Endothelial cell of umbilical vein (primary cell): ENCODE measurements at regions not wholly inside any gene's neighbourhood (a gene's known extent, or its start where the extent isn't known, plus 50 kb on each side); places are given as distances from the start of the nearest gene placed in this dataset.

Source experiments
- BruUV-seq: library from RNA; stranded (reverse); fragments of 400-500 nt; replicated peaks from 2 replicates; lab custom pipeline; 2021; lab: Mats Ljungman, UMichigan
- CTCF ChIA-PET: fragments of 300-600, 350-600 bp; sonication (Branson Sonifier 250); formaldehyde crosslinking; loops from one replicate; lab custom pipeline; 2021; ENCODE audit warnings: antibody characterized with exemption, inconsistent platforms; lab: Charles Lee
- POLR2A ChIA-PET: fragments of 300-600, 350-600 bp; sonication (Branson Sonifier 250); formaldehyde crosslinking; loops from one replicate; lab custom pipeline; 2021; ENCODE audit warnings: antibody characterized with exemption, inconsistent platforms; lab: Charles Lee
- DNase-seq: peaks from one replicate; pipeline ENCODE4 v3.0.0-alpha.2; 2011; ENCODE audit warnings: low read depth, low spot score
- FAIRE-seq: peaks from 2 replicates; lab custom pipeline; 2011; peaks lifted over from hg19 to GRCh38; lab: Jason Lieb, UNC
- H2AFZ ChIP-seq: 2 replicates; pipeline ENCODE4 v1.6.0; 2012; ENCODE audit warnings: low read depth, low read length, control low read depth, inconsistent platforms
- H3K27ac ChIP-seq: 2 replicates; pipeline ENCODE4 v1.5.1; 2011; ENCODE audit warnings: low read depth, mild to moderate bottlenecking, control low read depth, low read length, moderate library complexity; ENCODE audit not compliant: insufficient read depth
- H3K27me3 ChIP-seq, 2 experiments: 2 replicates each; pipeline versions ENCODE4 v1.6.0 to v1.6.1; 2011; ENCODE audit warnings: low read length in 2 of 2, mixed read lengths in 1 of 2; ENCODE audit not compliant: control insufficient read depth in 2 of 2, insufficient read depth in 2 of 2
- H3K36me3 ChIP-seq, 2 experiments: 2 replicates in 1 of 2; 3 replicates in 1 of 2; pipeline ENCODE4 v1.5.1; 2011; ENCODE audit warnings: low read length in 2 of 2, mild to moderate bottlenecking in 1 of 2, moderate library complexity in 1 of 2; ENCODE audit not compliant: control insufficient read depth in 2 of 2, insufficient read depth in 2 of 2; ENCODE audit errors: extremely low read depth in 1 of 2
- H3K4me1 ChIP-seq: 3 replicates; pipeline ENCODE4 v1.5.1; 2011; ENCODE audit warnings: mild to moderate bottlenecking, low read length; ENCODE audit not compliant: control insufficient read depth, insufficient read depth; ENCODE audit errors: extremely low read depth
- H3K4me2 ChIP-seq: 2 replicates; pipeline ENCODE4 v1.6.1; 2011; ENCODE audit warnings: low read length, control low read depth, mixed read lengths; ENCODE audit not compliant: insufficient read depth
- H3K4me3 ChIP-seq, 3 experiments: fragments of 200-600 bp in 1 of 3; sonication (generic), shearing (Covaris generic) in 1 of 3; replicated peaks in 1 of 3; 2 replicates each; pipeline ENCODE4 v1.5.1; 2011 to 2016; ENCODE audit warnings: control low read depth in 3 of 3, low read length in 3 of 3, mild to moderate bottlenecking in 2 of 3, inconsistent platforms in 1 of 3, low read depth in 1 of 3, moderate library complexity in 1 of 3; ENCODE audit not compliant: insufficient read depth in 1 of 3
- H3K79me2 ChIP-seq: 2 replicates; pipeline ENCODE4 v1.6.0; 2012; ENCODE audit warnings: low read length, inconsistent platforms; ENCODE audit not compliant: control insufficient read depth, insufficient read depth
- H3K9ac ChIP-seq: replicated peaks from 2 replicates; pipeline ENCODE3; 2011; ENCODE audit warnings: low read length, control low read depth; ENCODE audit not compliant: insufficient read depth; ENCODE audit errors: extremely low read depth
- H3K9me1 ChIP-seq: replicated peaks from 3 replicates; pipeline ENCODE4 v1.6.0; 2011; ENCODE audit warnings: mild to moderate bottlenecking, low read length; ENCODE audit not compliant: control insufficient read depth, insufficient read depth; ENCODE audit errors: extremely low read depth
- H3K9me3 ChIP-seq: replicated peaks from 2 replicates; pipeline ENCODE4 v1.5.1; 2012; ENCODE audit warnings: low read length, inconsistent platforms; ENCODE audit not compliant: control insufficient read depth, insufficient read depth
- H4K20me1 ChIP-seq: replicated peaks from 2 replicates; pipeline ENCODE3; 2011; ENCODE audit warnings: mild to moderate bottlenecking, low read length; ENCODE audit not compliant: control insufficient read depth, insufficient read depth; ENCODE audit errors: extremely low read depth
- CTCF ChIP-seq, 2 donors: IDR thresholded peaks; 1 replicate in 1 of 2; 2 replicates in 1 of 2; pipeline ENCODE4 v1.5.1; 2011; ENCODE audit warnings: low read length in 2 of 2, mild to moderate bottlenecking in 2 of 2, moderate library complexity in 2 of 2, control low read depth in 1 of 2, inconsistent platforms in 1 of 2, low read depth in 1 of 2; ENCODE audit not compliant: insufficient read depth in 1 of 2; ENCODE audit errors: extremely low read depth in 1 of 2
- EZH2 ChIP-seq: IDR thresholded peaks from 2 replicates; pipeline ENCODE4 v1.6.1; 2012; ENCODE audit warnings: borderline replicate concordance, low read depth, mild to moderate bottlenecking, moderate library complexity, low read length, inconsistent platforms; ENCODE audit not compliant: severe bottlenecking
- FOS ChIP-seq: IDR thresholded peaks from 2 replicates; pipeline ENCODE4 v1.6.1; 2011; ENCODE audit warnings: mild to moderate bottlenecking, low read length, moderate library complexity, borderline replicate concordance; ENCODE audit not compliant: insufficient read depth
- GATA2 ChIP-seq: IDR thresholded peaks from 2 replicates; pipeline ENCODE4 v1.7.0; 2011; ENCODE audit warnings: low read depth, mild to moderate bottlenecking, moderate library complexity, mixed read lengths, low read length; ENCODE audit not compliant: insufficient read length, insufficient read depth
- JUN ChIP-seq: IDR thresholded peaks from 2 replicates; pipeline ENCODE4 v1.6.1; 2011; ENCODE audit warnings: borderline replicate concordance, low read depth; ENCODE audit not compliant: insufficient read length, insufficient read depth
- MAX ChIP-seq: IDR thresholded peaks from 2 replicates; pipeline ENCODE4 v1.6.1; 2011; ENCODE audit not compliant: insufficient read depth, insufficient read length
- MYC ChIP-seq: IDR thresholded peaks from one replicate; pipeline ENCODE4 v1.6.1; 2011; ENCODE audit warnings: mild to moderate bottlenecking, low read depth, low read length
- POLR2A ChIP-seq: IDR thresholded peaks from 2 replicates; pipeline ENCODE4 v1.6.1; 2012; ENCODE audit warnings: low read depth, mild to moderate bottlenecking, control low read depth, low read length
- POLR2AphosphoS5 ChIP-seq: IDR thresholded peaks from 2 replicates; pipeline ENCODE4 v1.6.1; 2012; ENCODE audit warnings: low read depth, mild to moderate bottlenecking, control low read depth, low read length, moderate library complexity; ENCODE audit not compliant: insufficient read depth
- dilution Hi-C: fragments of 300-500 bp; cut with MboI; formaldehyde crosslinking; loops from one replicate; pipeline ENCODE4 v1.15.0; 2019; ENCODE audit warnings: low sequenced_read_pairs; ENCODE audit not compliant: extremely low pct_ligation_motif_present
- intact Hi-C: fragments of 100-400 bp; cut with micrococcal nuclease; formaldehyde crosslinking; loops from one replicate; pipeline ENCODE4 v1.10.0; 2022

DNA sequence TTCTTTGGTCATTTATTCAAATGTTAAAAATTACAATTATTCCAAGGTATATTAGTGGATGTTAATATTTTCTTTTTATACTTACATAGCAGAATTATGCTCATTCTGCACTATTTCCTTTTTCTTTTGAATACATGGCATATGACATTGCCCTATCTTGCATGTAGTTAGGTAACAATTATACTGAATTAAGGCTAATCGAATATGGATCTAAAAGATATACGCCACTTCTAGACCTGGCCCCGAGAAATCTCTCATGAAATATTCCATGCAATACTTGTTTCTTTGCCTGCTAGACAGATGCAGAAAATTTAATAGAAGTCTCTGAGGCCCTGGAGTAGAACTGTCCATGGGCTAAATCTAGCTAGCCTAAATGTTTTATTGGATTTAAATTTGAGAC, 493.4 kb downstream of the OTOL1 start:
- ChIA-PET POLR2A (no interaction called here), CTCF (no interaction called here)
- H2AFZ ChIP-seq = no peak overlapping the region
- no peaks in the 10 kb centered on the region for H3K27me3 ChIP-seq
- FAIRE-seq (no peak), DNase-seq (no peak)
- H3K27ac ChIP-seq = no peak overlapping the region
- peaks cover 2% of the 10 kb centered on the region for H3K9me3 ChIP-seq
- H3K4me2 ChIP-seq = no peak overlapping the region
- H3K9ac ChIP-seq = no peak overlapping the region
- no peaks in the 10 kb centered on the region for H3K36me3 ChIP-seq
- no peaks in the 10 kb centered on the region for H4K20me1 ChIP-seq
- no peaks in the 10 kb centered on the region for H3K9me1 ChIP-seq
- TF ChIP-seq FOS (no peak), GATA2 (no peak), JUN (no peak), POLR2AphosphoS5 (no peak), POLR2A (no peak), EZH2 (no peak), MAX (no peak)
- no peak overlapping the region for H3K4me3 ChIP-seq
- no peaks in the 10 kb centered on the region for H3K4me1 ChIP-seq
- BruUV-seq = no TSS peak
- H3K79me2 ChIP-seq = no peaks in the 10 kb centered on the region
- intact Hi-C loops (no loop called here), dilution Hi-C loops (no loop called here)

DNA sequence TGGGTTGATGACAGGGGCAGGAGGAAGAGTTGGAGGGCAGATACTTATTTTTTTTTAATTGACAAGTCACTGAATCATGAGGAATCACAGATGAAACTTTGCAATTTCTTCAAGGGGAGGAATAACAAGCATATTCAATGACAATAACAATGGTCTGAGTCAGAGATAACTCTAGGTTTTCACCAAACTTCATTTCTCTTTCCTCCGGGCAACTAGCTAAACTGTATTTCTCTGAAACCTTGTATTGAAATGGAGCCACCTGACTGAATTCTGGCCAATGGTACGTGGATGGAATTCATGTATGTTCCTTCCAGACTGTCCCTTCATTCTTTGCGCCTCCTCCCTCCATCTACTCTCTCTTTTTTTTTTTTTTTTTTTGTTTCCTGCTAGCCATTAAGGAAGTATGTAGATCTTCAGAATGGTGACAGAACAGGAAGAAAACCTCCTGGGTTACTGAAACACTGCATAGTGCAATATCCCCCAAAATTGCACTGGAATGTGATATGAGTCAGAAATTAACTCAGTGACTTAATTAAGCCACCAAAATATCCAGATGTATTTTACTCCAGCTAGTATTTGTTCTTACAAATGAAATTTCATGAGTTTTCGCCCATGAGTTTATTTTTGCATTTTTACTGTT, 495.4 kb downstream of the OTOL1 start:
- H3K4me1 ChIP-seq = no peaks in the 10 kb centered on the region
- dilution Hi-C loops = no loop called here
- no peaks in the 10 kb centered on the region for H3K36me3 ChIP-seq
- no peak overlapping the region for H2AFZ ChIP-seq
- H3K79me2 ChIP-seq = no peaks in the 10 kb centered on the region
- H3K9me3 ChIP-seq = peaks cover 2% of the 10 kb centered on the region
- no peak for DNase-seq
- BruUV-seq = no TSS peak
- H3K4me2 ChIP-seq = no peak overlapping the region
- H3K27ac ChIP-seq = no peak overlapping the region
- ChIA-PET POLR2A (no interaction called here), CTCF (no interaction called here)
- FAIRE-seq = no peak
- intact Hi-C loops = no loop called here
- no peaks in the 10 kb centered on the region for H4K20me1 ChIP-seq
- no peaks in the 10 kb centered on the region for H3K9me1 ChIP-seq
- no peaks in the 10 kb centered on the region for H3K27me3 ChIP-seq
- TF ChIP-seq CTCF (IDR thresholded peaks at IDR 0.05; ENCODE audit: extremely low read depth in 1 of 2, insufficient read depth in 1 of 2, low read depth in 1 of 2, low read length in 2 of 2) (no peak), MAX (no peak), GATA2 (no peak), POLR2AphosphoS5 (no peak), MYC (no peak), POLR2A (no peak), EZH2 (no peak), JUN (no peak), FOS (no peak)
- H3K9ac ChIP-seq = no peak overlapping the region
- no peak overlapping the region for H3K4me3 ChIP-seq
